ENCODE measurements at regions not wholly inside any gene's neighbourhood (a gene's known extent, or its start where the extent isn't known, plus 50 kb on each side); places are given as distances from the start of the nearest gene placed in this dataset.

- no peak for TF ChIP-seq CTCF (IDR thresholded peaks at IDR 0.05; ENCODE audit: borderline replicate concordance, insufficient read depth, low read depth, low read length)
- H3K4me3 ChIP-seq (ENCODE audit: low read depth, low read length), result no peak overlapping the region
These were observed 328.3 kb downstream of the AACS start for GRCh38 chr12:125393569-125393968.

DNA sequence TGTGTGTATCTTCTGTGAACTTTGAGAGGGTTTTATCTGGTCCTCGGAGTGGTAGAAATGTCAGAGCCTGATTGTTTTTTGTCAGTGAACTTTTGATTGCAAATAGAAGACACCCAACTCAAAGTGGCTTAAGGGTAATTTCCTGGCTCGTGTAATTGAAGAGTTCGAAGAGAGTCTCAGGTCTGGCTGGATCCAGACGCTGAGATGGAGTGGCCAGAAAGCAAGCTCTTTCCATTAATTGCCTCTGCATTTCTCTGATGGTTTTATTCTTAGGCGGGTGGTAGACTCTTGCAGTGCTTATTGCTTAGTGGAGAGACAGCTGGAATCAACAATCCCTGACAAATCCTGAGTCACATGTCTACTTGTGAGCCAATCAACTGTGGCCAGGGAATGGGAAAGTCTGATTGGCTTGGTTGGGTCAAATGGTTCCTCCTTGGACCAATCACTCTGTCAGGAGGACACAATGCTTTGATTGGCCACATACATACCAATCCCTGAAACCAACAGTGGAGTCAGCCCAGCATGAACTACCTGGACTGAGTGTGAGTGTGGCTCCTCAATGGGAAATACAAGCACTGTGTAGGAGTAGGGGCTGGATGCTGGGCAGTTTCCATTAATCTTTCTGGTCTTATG lies 330.5 kb downstream of the AACS start:
- no peak for TF ChIP-seq CTCF (IDR thresholded peaks at IDR 0.05; ENCODE audit: borderline replicate concordance, insufficient read depth, low read depth, low read length)
- H3K4me3 ChIP-seq (ENCODE audit: low read depth, low read length), result no peak overlapping the region

GRCh38 chr12:125399489-125399888 lies 334.3 kb downstream of the AACS start:
- no peak for TF ChIP-seq CTCF (IDR thresholded peaks at IDR 0.05; ENCODE audit: borderline replicate concordance, insufficient read depth, low read depth, low read length)
- no peak overlapping the region for H3K4me3 ChIP-seq (ENCODE audit: low read depth, low read length)

DNA sequence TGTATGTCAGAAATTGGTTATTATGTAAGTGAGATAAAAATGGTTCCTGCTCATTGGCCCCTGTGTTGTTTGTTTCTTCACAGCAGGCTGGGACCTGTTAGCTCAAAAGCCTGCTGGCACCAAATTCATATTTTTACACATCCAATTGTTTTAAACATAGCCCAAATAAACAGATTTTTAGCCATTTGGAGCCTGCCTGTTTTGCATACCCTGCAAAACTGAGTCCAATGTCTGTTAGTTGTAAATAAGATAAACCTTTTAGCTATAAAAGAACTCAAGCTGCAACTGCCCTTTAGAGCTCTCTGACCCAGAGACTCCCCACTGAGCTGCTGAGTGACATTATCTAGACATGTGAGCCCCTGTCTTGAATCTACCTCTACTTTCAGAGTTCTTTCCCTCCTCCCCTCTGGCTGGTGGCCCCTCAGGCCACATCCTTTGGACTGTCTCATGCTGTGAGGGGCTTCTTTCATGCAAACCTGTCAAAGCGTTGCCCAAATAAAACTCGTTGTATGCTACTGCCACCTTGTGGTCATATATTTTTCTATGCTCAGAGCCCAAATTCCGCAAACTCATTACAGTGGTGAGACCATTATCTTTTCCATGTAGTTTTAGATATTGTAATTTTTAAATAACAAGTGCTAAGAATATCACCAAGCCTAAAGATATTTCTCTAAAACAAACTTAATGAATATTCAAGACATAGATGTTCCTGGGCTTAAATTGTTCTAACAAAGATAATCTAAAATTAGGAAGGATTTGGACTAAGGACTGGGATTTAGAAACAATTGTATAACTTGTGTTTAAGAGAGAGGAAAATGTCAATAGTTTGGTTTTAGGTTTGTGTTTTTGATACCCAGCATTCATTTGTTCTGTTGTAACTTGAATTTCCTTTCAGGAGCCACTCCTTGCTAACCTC lies 337.9 kb downstream of the AACS start:
- no peak overlapping the region for H3K4me3 ChIP-seq (ENCODE audit: low read depth, low read length)
- TF ChIP-seq CTCF (IDR thresholded peaks at IDR 0.05; ENCODE audit: borderline replicate concordance, insufficient read depth, low read depth, low read length), result peak; percentile 39; the same call in 1 of the 2 replicates

- no peak for TF ChIP-seq CTCF (IDR thresholded peaks at IDR 0.05; ENCODE audit: borderline replicate concordance, insufficient read depth, low read depth, low read length)
- no peak overlapping the region for H3K4me3 ChIP-seq (ENCODE audit: low read depth, low read length)
These were observed 338.6 kb downstream of the AACS start for GRCh38 chr12:125403843-125404242.

DNA sequence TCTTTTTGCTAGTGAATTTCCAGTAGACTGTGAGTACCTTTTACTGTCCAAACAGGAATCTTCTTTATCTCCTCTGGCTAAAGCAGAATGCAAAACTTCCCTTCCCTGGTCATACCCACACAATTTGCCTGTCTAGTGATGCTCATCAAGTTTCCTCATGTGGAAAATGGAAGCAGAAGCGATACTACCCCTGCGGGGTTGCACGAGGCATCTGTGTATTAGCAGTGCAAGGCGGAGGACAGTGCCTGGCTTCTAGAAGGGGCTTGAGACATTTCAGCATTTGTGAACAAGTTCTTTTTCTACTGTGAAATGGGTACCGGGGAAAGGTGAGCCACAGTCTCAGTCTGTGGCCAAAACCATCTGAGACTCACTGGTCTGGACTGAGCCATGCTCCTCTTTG lies 340.9 kb downstream of the AACS start:
- no peak for TF ChIP-seq CTCF (IDR thresholded peaks at IDR 0.05; ENCODE audit: borderline replicate concordance, insufficient read depth, low read depth, low read length)
- no peak overlapping the region for H3K4me3 ChIP-seq (ENCODE audit: low read depth, low read length)

DNA sequence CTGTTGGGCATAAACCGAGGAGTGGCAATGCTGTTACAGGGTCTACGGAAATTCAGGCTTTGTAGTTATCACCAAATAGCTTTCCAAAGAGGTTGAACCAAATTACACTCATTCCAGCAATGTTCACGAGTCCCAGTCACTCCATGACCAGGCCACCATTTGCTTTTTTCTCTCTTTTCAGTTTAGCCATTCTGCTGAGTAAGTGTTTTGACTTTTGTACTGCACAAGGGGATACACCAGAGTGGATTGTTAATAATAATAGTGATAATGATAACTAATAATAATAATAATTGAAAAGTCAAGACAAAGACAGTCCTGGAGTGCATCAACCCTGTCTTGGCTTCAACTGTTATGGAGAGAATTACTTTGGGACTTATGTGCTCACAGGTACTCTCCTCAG lies 343.5 kb downstream of the AACS start:
- H3K4me3 ChIP-seq (ENCODE audit: low read depth, low read length), result no peak overlapping the region
- no peak for TF ChIP-seq CTCF (IDR thresholded peaks at IDR 0.05; ENCODE audit: borderline replicate concordance, insufficient read depth, low read depth, low read length)

All from GM12875 (cell line).